CD1c-positive myeloid dendritic cell (primary cell): ENCODE measurements at regions not wholly inside any gene's neighbourhood (a gene's known extent, or its start where the extent isn't known, plus 50 kb on each side); places are given as distances from the start of the nearest gene placed in this dataset.
"Not testable (repeated sequence)": the region's sequence is repeated elsewhere in the genome, so short reads cannot be mapped to it uniquely, and the experiment has no call there.

Experiments used
- DNase-seq: peaks from one replicate; pipeline ENCODE4 v3.0.0-alpha.2; 2016; ENCODE audit errors: extremely low spot score

- DNase-seq: not testable (repeated sequence)
Observed at GRCh38 chr19:21668072-21668773, 99.2 kb downstream of the ZNF100 start.

- no peak for DNase-seq
Observed at GRCh38 chr19:21655540-21656126, 111.7 kb downstream of the ZNF100 start.

DNA sequence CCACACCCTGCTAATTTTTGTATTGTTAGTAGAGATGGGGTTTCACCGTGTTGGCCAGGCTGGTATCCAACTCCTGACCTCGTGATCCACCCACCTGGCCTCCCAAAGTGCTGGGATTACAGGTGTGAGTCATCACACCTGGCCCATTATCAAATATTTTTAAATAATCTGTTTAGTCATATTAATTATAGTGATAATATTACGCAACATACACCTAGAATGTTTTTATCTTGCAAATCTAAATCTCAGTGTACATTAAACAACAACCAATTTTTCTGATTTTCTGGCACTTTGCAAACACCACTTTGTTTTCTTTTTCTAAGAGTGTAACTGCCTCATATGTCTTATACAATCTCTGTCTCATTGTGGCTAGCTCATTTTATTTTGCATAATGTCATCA lies 115.9 kb downstream of the ZNF100 start:
- DNase-seq: not testable (repeated sequence)

DNA sequence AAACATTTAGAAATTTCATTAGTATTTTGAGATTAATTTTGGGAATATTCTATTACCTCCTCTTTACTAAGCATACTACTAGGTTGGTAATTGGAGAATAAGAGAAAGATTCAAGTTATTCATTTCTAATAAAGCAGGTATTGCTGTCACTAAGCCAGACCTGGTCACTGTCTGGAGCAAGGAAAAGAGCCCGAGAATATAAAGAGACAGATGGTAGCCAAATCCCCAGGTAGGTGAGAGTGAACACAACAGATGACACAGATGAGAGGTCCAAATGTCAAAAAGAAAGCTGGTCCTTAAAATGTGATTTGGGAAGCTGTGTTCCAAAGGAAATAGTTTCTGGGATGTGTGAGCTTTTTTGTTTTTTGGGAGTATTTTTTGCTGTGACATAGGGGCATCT lies 128.6 kb downstream of the ZNF100 start:
- no peak for DNase-seq

DNA sequence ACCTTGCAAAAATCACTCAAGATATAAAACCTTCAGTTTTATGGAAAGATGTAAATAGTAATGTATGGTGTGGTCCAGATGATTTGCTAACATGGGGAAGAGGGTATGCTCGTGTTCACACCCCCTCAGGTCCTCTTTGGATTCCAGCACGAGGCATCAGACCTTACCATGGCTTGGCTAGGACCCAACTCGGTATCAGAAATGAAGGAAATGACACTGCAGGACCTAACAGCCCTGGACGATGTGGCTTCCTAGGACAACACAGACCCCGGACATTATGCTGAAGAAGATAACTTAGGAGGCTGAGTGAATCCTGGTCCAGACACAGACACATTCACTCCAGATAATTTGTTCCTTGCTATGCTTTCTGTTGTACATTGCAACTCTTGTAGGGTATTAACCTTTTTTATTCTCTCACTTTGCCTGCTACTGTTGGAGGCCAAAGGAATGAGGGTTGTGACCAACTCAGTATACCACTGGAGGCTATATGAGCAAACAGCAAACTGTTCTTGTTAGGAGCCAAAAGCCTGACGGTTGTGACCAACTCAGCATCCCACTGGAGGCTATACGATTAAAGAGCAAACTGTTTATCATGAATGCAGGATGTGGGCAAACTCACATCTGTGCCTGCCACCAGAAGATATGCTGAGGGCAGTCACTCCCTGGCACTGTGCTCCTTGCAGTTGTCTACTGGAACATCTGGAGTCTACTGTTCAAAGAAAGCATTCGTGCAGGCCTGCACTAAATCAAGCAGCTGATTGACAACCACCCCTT lies 121.7 kb downstream of the ZNF429 start:
- no peak for DNase-seq

DNA sequence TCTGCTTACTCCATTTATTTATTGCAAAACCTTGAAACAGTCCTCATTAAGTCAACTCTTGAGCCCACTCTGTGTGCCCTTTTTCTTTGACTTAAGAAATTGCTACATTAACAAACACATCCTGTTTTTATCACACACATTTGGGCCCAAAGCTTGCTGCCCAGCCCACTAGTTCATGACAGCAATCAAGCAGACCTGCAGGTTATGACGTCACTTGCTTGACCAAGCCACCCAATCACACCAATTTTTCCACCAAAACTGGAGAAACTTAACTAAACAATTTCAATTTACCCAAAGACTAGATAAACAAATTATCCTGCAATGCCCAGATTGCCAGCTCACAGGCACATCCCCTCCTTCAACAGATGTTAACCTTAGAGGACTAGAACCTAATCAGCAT lies 120.7 kb downstream of the ZNF429 start:
- no peak for DNase-seq

DNA sequence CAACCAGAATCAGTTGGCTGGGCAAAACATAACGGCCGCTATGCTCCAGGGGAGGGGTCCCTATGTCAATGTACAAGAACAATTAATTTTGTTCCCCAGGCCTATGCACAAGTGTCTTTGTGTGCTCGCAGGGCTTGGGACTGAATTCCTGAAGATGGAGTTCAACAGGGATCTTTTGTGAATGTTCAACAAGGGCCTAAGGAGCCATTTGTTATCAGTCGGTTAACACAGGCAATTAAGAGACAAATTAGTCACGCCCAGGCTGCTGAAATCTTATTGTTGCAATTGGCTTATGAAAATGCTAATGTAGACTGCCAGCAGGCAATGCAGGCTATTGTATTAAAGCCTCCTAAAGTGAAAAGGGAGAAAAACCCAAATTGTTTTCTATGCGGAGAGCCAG lies 117.5 kb downstream of the ZNF429 start:
- DNase-seq: no peak

DNA sequence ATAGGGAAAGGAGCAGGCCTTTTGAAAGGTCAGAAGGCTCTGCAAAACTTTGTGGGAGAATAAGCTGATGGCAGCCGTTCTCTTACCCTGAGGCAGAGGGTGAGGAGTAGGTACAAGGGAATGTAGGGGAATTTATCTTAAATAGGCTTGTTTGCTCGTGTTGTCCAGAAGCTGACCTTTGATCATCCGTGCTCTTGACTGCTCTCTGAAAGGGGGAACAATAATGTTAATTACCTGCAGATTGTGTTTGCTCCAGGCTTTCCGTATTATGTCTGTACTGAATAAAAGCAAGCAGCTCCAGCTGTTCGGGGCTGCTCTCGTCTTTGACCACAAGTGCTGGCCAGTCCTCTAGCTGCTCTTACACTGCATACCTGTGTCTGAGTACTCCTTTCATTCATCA lies 116.3 kb downstream of the ZNF429 start:
- DNase-seq: no peak

GRCh38 chr19:21617740-21618339 lies 112.4 kb downstream of the ZNF429 start:
- DNase-seq: no peak

DNA sequence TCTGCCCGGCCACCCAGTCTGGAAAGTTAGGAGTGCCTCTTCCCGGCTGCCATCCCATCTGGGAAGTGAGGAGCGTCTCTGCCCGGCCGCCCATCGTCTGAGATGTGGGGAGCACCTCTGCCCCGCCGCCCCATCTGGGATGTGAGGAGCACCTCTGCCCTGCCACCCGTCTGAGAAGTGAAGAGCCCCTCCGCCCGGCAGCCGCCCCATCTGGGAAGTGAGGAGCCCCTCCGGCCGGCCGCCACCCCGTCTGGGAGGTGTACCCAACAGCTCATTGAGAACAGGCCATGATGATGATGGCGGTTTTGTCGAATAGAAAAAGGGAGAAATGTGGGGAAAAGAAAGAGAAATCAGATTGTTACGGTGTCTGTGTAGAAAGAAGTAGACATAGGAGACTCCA lies 109.4 kb downstream of the ZNF429 start:
- not testable (repeated sequence) for DNase-seq

GRCh38 chr19:21613201-21613600 lies 107.8 kb downstream of the ZNF429 start:
- not testable (repeated sequence) for DNase-seq

DNA sequence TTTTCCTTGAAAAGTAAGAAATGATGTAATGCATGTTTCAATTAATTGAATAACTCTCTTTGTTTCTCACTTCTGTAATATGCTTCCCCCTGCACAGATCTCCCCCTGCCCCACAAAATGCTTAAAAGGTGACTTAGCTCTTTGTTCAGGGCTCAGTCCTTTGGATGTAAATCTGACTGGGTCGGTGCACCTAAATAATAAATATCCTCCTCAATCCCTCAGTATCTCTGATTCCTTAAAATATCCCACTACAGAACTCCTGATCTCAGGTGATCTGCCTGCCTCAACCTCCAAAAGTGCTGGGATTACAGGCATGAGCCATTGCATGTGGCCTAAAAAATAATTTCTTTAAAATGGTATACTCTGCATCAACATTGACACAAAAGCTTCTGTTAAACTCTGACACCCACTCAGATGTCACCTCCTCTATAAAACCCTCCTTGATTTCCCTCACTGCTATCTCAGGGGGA lies 107.0 kb downstream of the ZNF429 start:
- no peak for DNase-seq

DNA sequence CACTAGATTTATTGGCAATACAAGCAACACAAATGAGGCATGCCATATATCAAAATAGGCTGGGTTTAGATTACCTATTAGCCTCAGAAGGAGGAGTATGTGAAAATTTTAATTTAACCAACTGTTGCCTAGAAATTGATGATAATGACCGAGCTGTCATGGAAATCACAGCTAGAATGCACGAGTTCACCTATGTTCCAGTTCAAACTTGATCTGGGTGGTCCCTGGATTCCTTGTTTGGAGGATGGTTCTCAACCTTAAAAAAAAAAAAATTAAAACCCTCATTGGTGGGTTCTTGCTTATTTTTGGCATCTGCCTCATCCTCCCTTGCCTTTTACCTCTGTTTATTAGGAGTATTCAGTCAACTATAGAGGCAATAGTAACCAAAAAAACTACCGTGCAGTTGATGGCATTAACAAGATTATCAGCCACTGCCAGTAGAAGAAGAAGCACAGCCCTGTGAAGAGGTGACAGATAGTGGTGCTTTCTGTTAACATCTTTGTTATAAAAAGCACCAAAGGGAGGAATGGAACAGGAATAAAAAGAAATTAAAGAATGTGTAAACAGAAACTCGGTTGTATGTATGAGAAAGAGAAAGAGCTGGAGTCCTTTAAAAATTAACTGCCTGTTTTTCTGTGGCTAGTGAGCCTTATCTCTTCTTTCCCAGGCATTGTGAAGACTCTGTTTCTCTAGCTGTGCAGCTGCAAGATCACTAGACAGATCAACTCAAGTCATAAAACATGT lies 106.4 kb downstream of the ZNF429 start:
- no peak for DNase-seq

DNA sequence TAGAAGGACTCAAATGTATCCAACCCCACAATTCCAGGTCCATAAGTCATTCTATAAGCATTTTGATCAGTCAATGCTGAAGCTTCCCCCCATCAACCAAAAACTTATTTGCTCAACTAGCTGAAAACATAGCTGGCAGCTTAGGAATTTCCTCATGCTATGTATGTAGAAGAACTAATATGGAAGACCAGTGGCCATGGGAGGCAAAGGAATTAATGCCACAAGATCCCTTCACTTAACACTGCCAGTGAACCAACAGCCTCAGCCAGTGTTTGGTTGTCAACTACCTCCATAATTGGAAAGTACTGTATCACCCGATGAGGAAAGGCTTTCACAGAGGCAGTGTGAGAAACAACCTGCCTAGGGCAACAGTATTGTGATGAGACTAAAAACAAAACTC lies 105.4 kb downstream of the ZNF429 start:
- no peak for DNase-seq

DNA sequence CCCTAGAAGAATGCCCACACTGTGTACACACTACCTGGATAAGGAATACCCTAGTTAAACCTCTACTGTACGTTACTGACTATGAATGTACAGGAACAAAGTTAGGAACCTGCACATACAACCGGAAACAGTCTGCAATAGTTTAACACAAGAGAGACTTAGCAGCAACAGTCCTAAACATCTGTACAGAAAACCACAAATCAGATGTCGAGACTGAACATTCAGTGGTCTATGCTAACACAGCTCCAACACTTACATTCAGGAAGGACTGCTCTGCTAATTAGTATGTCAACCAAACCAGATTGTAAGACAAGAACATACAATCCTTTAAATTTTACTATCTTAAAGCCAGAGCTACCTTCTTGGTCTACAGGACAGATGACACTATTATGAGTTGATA lies 104.9 kb downstream of the ZNF429 start:
- no peak for DNase-seq

DNA sequence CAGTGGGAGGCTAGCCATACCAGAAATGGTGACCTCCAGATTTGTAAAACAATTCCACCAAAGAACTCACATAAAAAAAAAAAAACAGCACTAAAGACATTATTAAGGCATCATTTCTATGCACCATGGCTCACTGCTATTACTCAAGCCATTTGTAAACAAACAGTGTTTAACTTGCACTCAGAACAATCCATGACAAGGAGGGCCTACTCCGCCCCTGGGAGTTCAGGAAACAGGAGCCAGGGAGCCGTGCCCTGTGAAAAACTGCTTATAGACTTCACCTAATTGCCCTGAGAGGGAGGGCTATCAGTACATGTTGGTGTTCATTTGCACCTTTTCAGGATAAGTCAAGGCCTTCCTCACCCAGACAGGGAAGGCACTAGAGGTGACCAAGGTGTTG lies 103.2 kb downstream of the ZNF429 start:
- no peak for DNase-seq

GRCh38 chr19:21607449-21607848 lies 102.0 kb downstream of the ZNF429 start:
- no peak for DNase-seq

GRCh38 chr19:21607011-21607410 lies 101.6 kb downstream of the ZNF429 start:
- DNase-seq: not testable (repeated sequence)

DNA sequence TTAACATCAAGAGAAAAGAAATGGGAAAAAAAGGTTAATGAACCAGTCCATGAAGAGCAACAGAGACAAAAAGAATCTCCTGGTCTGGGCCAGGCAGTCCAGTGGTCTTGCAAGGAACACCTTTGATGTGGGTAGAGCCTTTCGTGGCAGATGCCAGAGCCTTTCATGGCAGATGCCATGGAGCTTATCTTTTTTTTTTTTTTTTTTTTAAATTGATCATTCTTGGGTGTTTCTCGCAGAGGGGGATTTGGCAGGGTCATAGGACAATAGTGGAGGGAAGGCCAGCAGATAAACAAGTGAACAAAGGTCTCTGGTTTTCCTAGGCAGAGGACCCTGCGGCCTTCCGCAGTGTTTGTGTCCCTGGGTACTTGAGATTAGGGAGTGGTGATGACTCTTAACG lies 100.9 kb downstream of the ZNF429 start:
- not testable (repeated sequence) for DNase-seq

GRCh38 chr19:21604951-21605476 lies 99.6 kb downstream of the ZNF429 start:
- peak; percentile 8 for DNase-seq
